IMR-90 (cell line): ENCODE measurements at regions not wholly inside any gene's neighbourhood (a gene's known extent, or its start where the extent isn't known, plus 50 kb on each side); places are given as distances from the start of the nearest gene placed in this dataset.

Experiments
- ATAC-seq: fragments of 200-7000 bp; cut with Tn5 transposase; 2 replicates; pipeline ENCODE4 v1.9.1; 2020; ENCODE audit warnings: low read depth, mild to moderate bottlenecking, moderate library complexity
- BruUV-seq: library from RNA; stranded (reverse); fragments of 400-500 nt; replicated peaks from 2 replicates; lab custom pipeline; 2021; lab: Mats Ljungman, UMichigan
- CTCF ChIA-PET: fragments of 300-600 bp; formaldehyde crosslinking; extraction: SDS; loops from one replicate; lab custom pipeline; 2021; ENCODE audit warnings: antibody characterized with exemption; lab: Yijun Ruan, JAX
- POLR2A ChIA-PET: fragments of 300-600 bp; sonication (Branson Sonifier 250); formaldehyde crosslinking; loops from one replicate; lab custom pipeline; 2022; ENCODE audit warnings: antibody characterized with exemption; ENCODE audit not compliant: unreplicated experiment; lab: Charles Lee
- DNase-seq: peaks from one replicate; pipeline ENCODE4 v3.0.0; 2013
- H2AFZ ChIP-seq: replicated peaks from 2 replicates; pipeline ENCODE3; 2013; ENCODE audit warnings: low read length, mild to moderate bottlenecking; ENCODE audit not compliant: poor library complexity
- H2AK5ac ChIP-seq: 2 replicates; pipeline ENCODE4 v1.6.1; 2013; ENCODE audit warnings: low read depth, low read length, inconsistent platforms
- H2AK9ac ChIP-seq: replicated peaks from 2 replicates; pipeline ENCODE3; 2013; ENCODE audit warnings: mild to moderate bottlenecking, low read depth, low read length, moderate library complexity; ENCODE audit not compliant: poor library complexity
- H2BK120ac ChIP-seq: 2 replicates; pipeline ENCODE4 v1.6.1; 2013; ENCODE audit warnings: low read depth, low read length, inconsistent platforms
- H2BK15ac ChIP-seq: 3 replicates; pipeline ENCODE4 v1.6.1; 2013; ENCODE audit warnings: low read depth, low read length, inconsistent platforms
- H2BK20ac ChIP-seq: 2 replicates; pipeline ENCODE4 v1.6.1; 2013; ENCODE audit warnings: low read depth, mild to moderate bottlenecking, inconsistent platforms, low read length, moderate library complexity
- H2BK5ac ChIP-seq: 2 replicates; pipeline ENCODE4 v1.6.1; 2013; ENCODE audit warnings: mild to moderate bottlenecking, low read depth, low read length, inconsistent platforms; ENCODE audit not compliant: poor library complexity, severe bottlenecking
- H3K14ac ChIP-seq: replicated peaks from 2 replicates; pipeline ENCODE4 v1.6.1; 2013; ENCODE audit warnings: low read depth, low read length, inconsistent platforms
- H3K18ac ChIP-seq: 2 replicates; pipeline ENCODE4 v1.6.1; 2013; ENCODE audit warnings: low read depth, low read length, control low read depth
- H3K23ac ChIP-seq: 2 replicates; pipeline ENCODE4 v1.6.1; 2013; ENCODE audit warnings: low read depth, low read length, inconsistent platforms
- H3K27ac ChIP-seq: 2 replicates; pipeline ENCODE4 v1.5.1; 2013; ENCODE audit warnings: mild to moderate bottlenecking, control low read depth, low read length; ENCODE audit not compliant: insufficient read depth
- H3K27me3 ChIP-seq: 2 replicates; pipeline ENCODE4 v1.6.1; 2013; ENCODE audit warnings: low read length; ENCODE audit not compliant: control insufficient read depth, insufficient read depth
- H3K36me3 ChIP-seq: 2 replicates; pipeline ENCODE4 v1.6.1; 2013; ENCODE audit warnings: low read length, mixed read lengths; ENCODE audit not compliant: control insufficient read depth, insufficient read depth
- H3K4ac ChIP-seq: 2 replicates; pipeline ENCODE4 v1.6.1; 2013; ENCODE audit warnings: low read depth, low read length, inconsistent platforms
- H3K4me1 ChIP-seq: 2 replicates; pipeline ENCODE4 v1.6.1; 2013; ENCODE audit warnings: low read length, mixed read lengths; ENCODE audit not compliant: control insufficient read depth, insufficient read depth
- H3K4me2 ChIP-seq: 2 replicates; pipeline ENCODE4 v1.6.1; 2013; ENCODE audit warnings: low read depth, mild to moderate bottlenecking, control low read depth, low read length, moderate library complexity
- H3K4me3 ChIP-seq: 2 replicates; pipeline ENCODE4 v1.5.1; 2013; ENCODE audit warnings: low read depth, mild to moderate bottlenecking, control low read depth, low read length, moderate library complexity; ENCODE audit not compliant: insufficient read depth
- H3K56ac ChIP-seq: 2 replicates; pipeline ENCODE4 v1.6.1; 2013; ENCODE audit warnings: low read length, inconsistent platforms; ENCODE audit not compliant: insufficient read depth; ENCODE audit errors: extremely low read depth
- H3K79me1 ChIP-seq, 2 experiments: 2 replicates each; pipeline ENCODE4 v1.6.1; 2013; ENCODE audit warnings: low read length in 2 of 2, inconsistent platforms in 1 of 2, low read depth in 1 of 2
- H3K9ac ChIP-seq: 2 replicates; pipeline ENCODE4 v1.6.1; 2013; ENCODE audit warnings: low read depth, low read length, control low read depth
- H3K9me1 ChIP-seq: 2 replicates; pipeline ENCODE4 v1.6.1; 2013; ENCODE audit warnings: low read length, inconsistent platforms; ENCODE audit not compliant: insufficient read depth
- H3K9me3 ChIP-seq: 2 replicates; pipeline ENCODE4 v1.6.1; 2013; ENCODE audit warnings: low read length; ENCODE audit not compliant: control insufficient read depth, insufficient read depth
- H4K20me1 ChIP-seq: 2 replicates; pipeline ENCODE4 v1.6.1; 2013; ENCODE audit warnings: low read length, inconsistent platforms; ENCODE audit not compliant: insufficient read depth
- H4K5ac ChIP-seq: 2 replicates; pipeline ENCODE4 v1.6.1; 2013; ENCODE audit warnings: mild to moderate bottlenecking, low read depth, low read length, control low read depth
- H4K8ac ChIP-seq, 2 experiments: 2 replicates each; pipeline ENCODE4 v1.6.1; 2013; ENCODE audit warnings: low read depth in 2 of 2, low read length in 2 of 2, control low read depth in 1 of 2, inconsistent platforms in 1 of 2
- H4K91ac ChIP-seq: 2 replicates; pipeline ENCODE4 v1.6.1; 2013; ENCODE audit warnings: low read depth, low read length, inconsistent platforms; ENCODE audit not compliant: insufficient read depth
- BHLHE40 ChIP-seq: fragments of 150-350 bp; IDR thresholded peaks from 2 replicates; pipeline ENCODE4 v1.6.1; 2016; ENCODE audit warnings: mild to moderate bottlenecking, low read depth, low read length
- CHD1 ChIP-seq: IDR thresholded peaks from 2 replicates; pipeline ENCODE4 v1.6.1; 2012; ENCODE audit warnings: low read depth, low read length, improper control_type of control experiment
- CTCF ChIP-seq: conservative IDR thresholded peaks from 2 replicates; pipeline ENCODE4 v1.5.1; 2012; ENCODE audit warnings: mild to moderate bottlenecking, low read depth, low read length, improper control_type of control experiment
- ELK1 ChIP-seq: fragments of 150-350 bp; IDR thresholded peaks from 2 replicates; pipeline ENCODE4 v1.6.1; 2016; ENCODE audit warnings: low read depth, mild to moderate bottlenecking, low read length, moderate library complexity, borderline replicate concordance
- FOS ChIP-seq: fragments of 150-350 bp; IDR thresholded peaks from 2 replicates; pipeline ENCODE4 v1.6.1; 2016; ENCODE audit warnings: low read depth, low read length
- MAFK ChIP-seq: IDR thresholded peaks from 2 replicates; pipeline ENCODE4 v1.6.1; 2012; ENCODE audit warnings: low read depth, low read length, improper control_type of control experiment
- MAZ ChIP-seq: IDR thresholded peaks from 2 replicates; pipeline ENCODE4 v1.6.1; 2012; ENCODE audit warnings: low read depth, mild to moderate bottlenecking, low read length, improper control_type of control experiment, moderate library complexity, borderline replicate concordance
- MXI1 ChIP-seq: IDR thresholded peaks from 2 replicates; pipeline ENCODE4 v1.6.1; 2012; ENCODE audit warnings: low read depth, mild to moderate bottlenecking, low read length, moderate library complexity, borderline replicate concordance
- NFE2L2 ChIP-seq: fragments of 150-350 bp; IDR thresholded peaks from 2 replicates; pipeline ENCODE4 v1.6.1; 2016; ENCODE audit warnings: low read depth, mild to moderate bottlenecking, low read length
- POLR2A ChIP-seq: IDR thresholded peaks from 2 replicates; pipeline ENCODE4 v1.6.1; 2012; ENCODE audit warnings: mild to moderate bottlenecking, low read depth, low read length
- RAD21 ChIP-seq: IDR thresholded peaks from 2 replicates; pipeline ENCODE4 v1.6.1; 2012; ENCODE audit warnings: low read length, improper control_type of control experiment
- RCOR1 ChIP-seq: IDR thresholded peaks from 2 replicates; pipeline ENCODE4 v1.6.1; 2012; ENCODE audit warnings: mild to moderate bottlenecking, low read length, improper control_type of control experiment; ENCODE audit not compliant: insufficient replicate concordance
- RFX5 ChIP-seq: IDR thresholded peaks from 2 replicates; pipeline ENCODE4 v1.8.0; 2012; ENCODE audit warnings: low read depth, mild to moderate bottlenecking, low read length, moderate library complexity
- SMC3 ChIP-seq: fragments of 150-350 bp; IDR thresholded peaks from 2 replicates; pipeline ENCODE4 v1.6.1; 2016; ENCODE audit warnings: low read depth, mild to moderate bottlenecking, antibody characterized with exemption, low read length, moderate library complexity
- USF2 ChIP-seq: fragments of 150-350 bp; IDR thresholded peaks from 2 replicates; pipeline ENCODE4 v1.6.1; 2017; ENCODE audit warnings: mild to moderate bottlenecking, antibody characterized with exemption, low read length, low read depth
- WGBS, 2 experiments: methylation state at CpG; one replicate each; pipeline versions ENCODE4 v1.1.5 to v1.1.7; 2013; ENCODE audit warnings: missing lambda C conversion rate in 2 of 2; ENCODE audit not compliant: insufficient read length in 1 of 2; ENCODE audit errors: extremely low coverage in 2 of 2; 5-methylcytosine and 5-hydroxymethylcytosine counted together
- dilution Hi-C: fragments of 300-500 bp; cut with HindIII; formaldehyde crosslinking; loops from one replicate; pipeline ENCODE4 v1.14.3; 2018; ENCODE audit warnings: low sequenced_read_pairs; ENCODE audit not compliant: unreplicated experiment
- in situ Hi-C: fragments of 300-500 bp; cut with MboI; formaldehyde crosslinking; loops from 3 replicates; pipeline ENCODE4 v1.14.3; 2019; ENCODE audit warnings: low sequenced_read_pairs, inconsistent platforms, mixed read lengths
- intact Hi-C: fragments of 100-400 bp; cut with micrococcal nuclease; formaldehyde crosslinking; loops from 2 replicates; pipeline ENCODE4 v1.10.0; 2022

GRCh38 chr6:169915769-169916550 lies 164.5 kb downstream of the ERMARD start:
- Histone ChIP-seq H3K9me1 (no peaks in the 10 kb centered on the region), H3K4me2 (no peak overlapping the region), H2BK15ac (no peak overlapping the region), H3K56ac (no peak overlapping the region), H3K36me3 (no peaks in the 10 kb centered on the region), H4K20me1 (no peaks in the 10 kb centered on the region), H3K79me1 (no peaks in the 10 kb centered on the region), H4K5ac (no peak overlapping the region), H3K4ac (no peak overlapping the region), H3K9ac (no peak overlapping the region), H3K4me3 (no peak overlapping the region), H3K27ac (no peak overlapping the region), H2BK120ac (no peak overlapping the region), H3K4me1 (no peaks in the 10 kb centered on the region), H2BK5ac (no peak overlapping the region), H3K14ac (no peak overlapping the region), H2AFZ (no peak overlapping the region), H3K23ac (no peak overlapping the region), H4K8ac (no peak overlapping the region), H3K18ac (no peak overlapping the region), H4K91ac (no peak overlapping the region), H3K9me3 (peaks cover 54% of the 10 kb centered on the region), H2BK20ac (no peak overlapping the region), H2AK5ac (no peak overlapping the region), H2AK9ac (no peak overlapping the region), H3K27me3 (no peaks in the 10 kb centered on the region)
- no peak for DNase-seq
- intact Hi-C loops: no loop called here
- CTCF ChIA-PET: no interaction called here
- POLR2A ChIA-PET: no interaction called here
- in situ Hi-C loops: no loop called here
- no TSS peak for BruUV-seq
- dilution Hi-C loops: no loop called here
- no peak for ATAC-seq
- TF ChIP-seq RCOR1: no peak
- no peak for TF ChIP-seq BHLHE40
- TF ChIP-seq ELK1: no peak
- TF ChIP-seq CTCF: no peak
- TF ChIP-seq CHD1: no peak
- TF ChIP-seq USF2: no peak
- TF ChIP-seq MAZ: no peak
- no peak for TF ChIP-seq FOS
- TF ChIP-seq RFX5: no peak
- no peak for TF ChIP-seq RAD21
- no peak for TF ChIP-seq MAFK
- TF ChIP-seq NFE2L2: no peak
- TF ChIP-seq MXI1: no peak
- no peak for TF ChIP-seq POLR2A
- no peak for TF ChIP-seq SMC3
- 61% methylated on average over 14 of the region's 22 CpGs; no CpG with 5 or more reads in 1 of the 2 experiments for WGBS, 2 experiments
